Amniotic stem cell (primary cell): ENCODE measurements at regions not wholly inside any gene's neighbourhood (a gene's known extent, or its start where the extent isn't known, plus 50 kb on each side); places are given as distances from the start of the nearest gene placed in this dataset.
"Not testable (repeated sequence)": the region's sequence is repeated elsewhere in the genome, so short reads cannot be mapped to it uniquely, and the experiment has no call there.

Experiments used
- DNase-seq: peaks from one replicate; lab custom pipeline; 2025; lab: John Stamatoyannopoulos, UW

- DNase-seq, result no peak
Measured at GRCh38 chr1:30186586-30186985, 536.8 kb downstream of the MATN1 start.

DNA sequence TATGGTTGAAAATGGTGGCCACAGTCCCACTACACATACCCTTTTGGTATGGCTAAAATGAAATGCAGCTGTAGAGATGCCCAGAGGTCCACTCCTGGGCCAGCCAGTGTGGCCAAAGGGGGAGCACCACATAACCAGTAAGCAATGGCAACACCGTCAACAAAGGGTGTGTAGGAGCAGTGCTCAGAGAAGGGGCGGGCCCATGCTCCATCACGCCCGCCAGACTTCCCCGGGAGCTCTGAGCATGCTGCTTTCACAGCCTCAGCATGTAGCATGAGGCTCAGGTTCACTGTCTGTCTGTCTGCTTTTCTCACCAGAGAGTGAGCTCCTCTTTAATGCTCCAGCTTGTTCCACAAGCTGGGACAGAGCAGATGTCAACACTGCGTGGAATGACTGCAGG lies 537.6 kb downstream of the MATN1 start:
- no peak for DNase-seq

DNA sequence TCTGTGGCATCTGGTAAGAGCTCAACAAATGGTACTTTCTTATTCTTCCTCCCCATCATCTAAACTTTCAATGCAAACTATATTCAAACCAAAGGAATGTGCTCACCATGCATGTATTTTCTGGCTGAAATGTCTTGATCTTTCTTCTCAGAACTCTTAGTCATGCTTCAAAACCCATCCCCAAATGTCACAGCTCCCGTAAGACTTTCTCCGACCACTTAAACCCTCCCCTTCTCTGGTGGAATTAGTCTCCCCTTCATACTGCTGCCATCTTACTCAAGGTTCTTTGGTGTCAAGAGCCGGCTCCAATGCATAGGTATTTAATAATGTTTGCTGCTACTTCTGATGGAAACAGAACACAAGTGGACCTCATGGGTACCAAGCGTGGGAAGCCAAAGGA lies 538.1 kb downstream of the MATN1 start:
- no peak for DNase-seq

DNA sequence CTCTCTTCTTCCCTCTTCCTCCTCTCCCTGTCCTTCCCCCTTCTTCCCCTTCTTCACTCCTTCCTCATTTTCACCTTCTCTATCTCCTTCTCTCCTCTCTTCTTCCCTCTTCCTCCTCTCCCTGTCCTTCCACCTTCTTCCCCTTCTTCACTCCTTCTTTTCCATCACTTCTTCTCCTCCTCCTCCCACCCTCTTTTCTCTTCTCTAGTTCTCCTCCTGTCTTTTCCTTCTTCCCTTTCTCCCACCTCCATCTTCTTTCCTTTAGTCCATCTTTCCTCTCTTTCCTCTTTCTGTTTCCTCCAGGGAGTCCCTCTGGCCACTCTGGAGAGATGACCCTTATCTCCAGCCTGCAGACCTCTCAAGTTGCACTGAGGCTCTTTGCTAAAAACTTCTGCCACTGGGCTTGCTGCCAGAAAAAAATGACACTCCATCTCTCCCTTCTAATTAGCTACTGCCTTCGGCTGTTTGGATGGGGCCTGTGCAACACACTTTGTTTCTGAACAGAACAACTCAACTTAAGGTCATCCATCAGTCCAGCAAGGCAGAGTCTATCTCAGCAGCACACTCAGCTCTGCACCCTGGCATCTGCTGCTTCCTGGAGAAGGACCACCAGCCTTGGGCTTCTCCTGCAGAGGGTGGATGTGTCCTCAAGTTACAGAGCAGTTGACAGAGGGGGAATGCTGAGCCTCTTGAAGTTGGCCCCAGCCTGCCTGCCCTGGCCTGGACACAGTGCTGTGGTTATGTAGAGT lies 538.8 kb downstream of the MATN1 start:
- DNase-seq, result no peak

DNA sequence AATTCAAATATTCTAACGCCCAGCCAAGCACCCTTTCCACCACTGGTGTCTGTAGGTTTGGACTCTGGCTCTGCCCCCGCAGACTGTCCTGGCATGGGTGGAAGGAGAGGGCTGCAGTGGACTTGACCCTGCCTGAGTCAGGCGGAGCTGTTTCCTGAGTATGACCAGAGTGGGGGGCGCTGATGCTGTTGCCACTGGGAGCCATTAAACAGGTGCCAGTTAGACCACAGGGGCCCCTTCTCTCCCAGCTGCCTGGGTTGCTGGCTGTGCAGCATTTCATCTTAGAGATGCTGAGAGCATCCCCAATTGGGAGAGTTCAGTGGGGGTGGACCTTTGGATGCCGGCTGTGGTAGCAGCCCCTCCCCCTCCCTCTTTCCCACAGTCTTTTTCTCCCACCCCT lies 539.5 kb downstream of the MATN1 start:
- DNase-seq, result no peak

- no peak for DNase-seq
Measured at GRCh38 chr1:30183006-30183405, 540.4 kb downstream of the MATN1 start.

- DNase-seq, result no peak
Measured at GRCh38 chr1:30179942-30180543, 543.3 kb downstream of the MATN1 start.

GRCh38 chr1:30176477-30176876 lies 546.9 kb downstream of the MATN1 start:
- no peak for DNase-seq

GRCh38 chr1:30174499-30174898 lies 548.9 kb downstream of the MATN1 start:
- no peak for DNase-seq

DNA sequence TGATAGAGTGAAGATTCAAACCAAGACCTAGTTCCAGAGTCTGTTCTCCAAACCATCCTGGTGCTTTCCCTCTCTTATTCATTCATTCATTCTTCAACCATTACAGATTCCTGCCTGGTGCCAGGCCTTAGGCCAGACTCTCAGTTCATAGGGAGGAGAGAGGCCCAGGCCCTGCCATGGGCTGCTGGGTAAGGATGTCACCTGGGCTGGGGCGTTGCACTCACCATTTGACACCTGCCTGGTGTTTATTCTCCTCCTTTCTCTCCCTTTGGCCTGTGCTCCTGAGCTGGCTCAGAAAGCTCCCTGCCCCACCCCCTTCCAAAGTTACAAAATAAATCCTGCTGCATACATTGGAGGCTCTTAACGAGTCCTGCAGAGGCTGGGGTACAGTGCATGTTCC lies 549.8 kb downstream of the MATN1 start:
- DNase-seq, result no peak

- DNase-seq, result no peak
Measured at GRCh38 chr1:30172757-30173156, 550.6 kb downstream of the MATN1 start.

DNA sequence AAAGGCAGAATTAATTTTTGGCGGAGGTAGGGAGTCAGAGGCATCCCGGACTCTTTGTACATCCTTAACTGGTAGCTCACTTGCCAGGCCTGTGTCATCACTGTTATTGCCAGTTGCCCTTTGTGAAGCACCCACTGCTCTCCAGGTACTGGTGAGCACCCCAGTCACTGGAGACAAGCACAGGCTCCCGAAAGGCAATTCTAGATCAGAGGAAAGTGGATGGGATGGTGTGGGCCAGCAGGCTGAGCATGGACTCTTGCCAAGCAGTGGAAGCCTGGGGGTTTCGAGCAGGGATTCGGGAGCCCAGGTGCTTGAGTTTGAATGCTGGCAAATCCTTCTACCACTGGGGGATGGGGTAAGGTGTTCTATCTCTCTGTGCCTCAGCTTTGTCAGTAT lies 551.1 kb downstream of the MATN1 start:
- no peak for DNase-seq

GRCh38 chr1:30171537-30172298 lies 551.7 kb downstream of the MATN1 start:
- no peak for DNase-seq

DNA sequence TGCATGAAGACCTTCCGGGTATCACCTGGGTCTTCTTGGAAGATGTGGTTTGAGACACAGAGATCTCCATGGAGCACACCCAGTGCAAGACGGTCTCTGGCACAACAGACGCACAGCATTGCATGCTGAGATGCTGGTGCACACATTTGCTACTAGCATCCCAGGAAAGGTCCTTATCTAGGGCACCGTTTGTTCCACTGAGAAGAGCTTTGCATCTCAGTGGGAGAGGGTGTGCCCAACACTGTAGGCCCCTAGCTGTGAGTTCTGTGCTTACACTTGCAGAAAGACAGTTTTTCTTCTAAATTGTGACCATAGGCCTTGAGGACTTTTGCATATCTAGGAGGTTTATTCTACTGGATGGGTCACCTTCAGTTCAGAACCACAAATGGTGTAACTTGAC lies 554.1 kb downstream of the MATN1 start:
- DNase-seq, result no peak

DNA sequence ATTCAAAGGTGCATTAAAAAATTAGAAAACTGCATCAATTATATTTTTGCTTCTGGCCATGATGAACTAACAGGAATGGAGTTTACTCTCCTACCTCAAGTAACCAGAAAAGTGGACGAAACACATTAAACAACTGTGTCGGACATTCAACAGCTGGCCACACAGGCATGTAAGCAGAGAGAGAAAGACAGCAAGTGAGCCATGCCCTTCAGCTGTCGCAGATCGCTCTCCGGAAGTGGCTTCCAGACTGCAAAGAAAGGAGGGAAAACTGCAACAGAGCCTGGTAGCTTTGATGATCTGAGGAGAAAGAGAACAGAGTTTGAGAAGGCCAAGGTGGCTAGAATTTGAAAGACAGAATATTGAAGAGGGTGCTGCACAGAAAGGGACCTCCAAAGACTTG lies 557.2 kb downstream of the MATN1 start:
- DNase-seq, result no peak

GRCh38 chr1:30165116-30165515 lies 558.3 kb downstream of the MATN1 start:
- no peak for DNase-seq

DNA sequence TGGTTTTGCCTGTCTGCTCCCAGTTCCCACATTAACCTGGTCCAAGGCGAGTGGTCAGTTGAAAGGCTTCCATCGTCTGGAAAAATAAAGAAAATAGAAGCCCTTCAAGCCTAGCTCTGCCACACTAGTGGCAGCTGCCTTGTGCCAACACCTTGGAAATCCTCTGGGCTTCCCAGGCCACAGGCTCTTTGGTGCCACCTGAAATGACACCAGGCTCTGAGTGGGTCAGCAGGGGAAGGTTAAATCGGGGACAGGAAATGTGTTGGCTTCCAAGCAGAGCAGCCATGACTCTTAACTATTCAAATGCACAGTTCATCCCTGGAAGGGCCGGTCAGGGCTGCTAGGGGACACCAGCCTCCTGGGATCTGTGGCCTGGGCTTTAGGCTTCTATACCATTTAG lies 558.7 kb downstream of the MATN1 start:
- DNase-seq, result no peak

GRCh38 chr1:30162565-30162964 lies 560.8 kb downstream of the MATN1 start:
- DNase-seq, result no peak

DNA sequence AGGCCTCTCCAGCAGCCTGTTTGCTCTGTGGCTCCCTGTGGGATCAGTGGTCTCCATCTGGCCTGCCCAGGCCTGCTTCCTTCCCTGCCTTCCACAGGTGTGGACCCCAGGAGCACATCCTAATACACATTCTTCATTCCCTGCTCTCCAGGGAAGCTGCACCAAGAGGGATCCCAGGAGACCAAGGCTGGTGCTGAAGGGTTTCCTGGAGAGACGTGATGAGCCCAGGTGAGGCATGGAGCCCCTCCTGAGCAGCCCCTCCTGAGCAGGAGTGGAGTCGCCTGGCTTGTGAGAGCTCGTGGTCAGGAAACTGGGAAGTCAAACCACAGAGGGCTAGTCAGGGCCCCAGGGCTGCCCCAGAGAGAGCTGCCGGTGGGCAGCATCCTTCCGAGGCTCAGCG lies 561.4 kb downstream of the MATN1 start:
- DNase-seq, result no peak

DNA sequence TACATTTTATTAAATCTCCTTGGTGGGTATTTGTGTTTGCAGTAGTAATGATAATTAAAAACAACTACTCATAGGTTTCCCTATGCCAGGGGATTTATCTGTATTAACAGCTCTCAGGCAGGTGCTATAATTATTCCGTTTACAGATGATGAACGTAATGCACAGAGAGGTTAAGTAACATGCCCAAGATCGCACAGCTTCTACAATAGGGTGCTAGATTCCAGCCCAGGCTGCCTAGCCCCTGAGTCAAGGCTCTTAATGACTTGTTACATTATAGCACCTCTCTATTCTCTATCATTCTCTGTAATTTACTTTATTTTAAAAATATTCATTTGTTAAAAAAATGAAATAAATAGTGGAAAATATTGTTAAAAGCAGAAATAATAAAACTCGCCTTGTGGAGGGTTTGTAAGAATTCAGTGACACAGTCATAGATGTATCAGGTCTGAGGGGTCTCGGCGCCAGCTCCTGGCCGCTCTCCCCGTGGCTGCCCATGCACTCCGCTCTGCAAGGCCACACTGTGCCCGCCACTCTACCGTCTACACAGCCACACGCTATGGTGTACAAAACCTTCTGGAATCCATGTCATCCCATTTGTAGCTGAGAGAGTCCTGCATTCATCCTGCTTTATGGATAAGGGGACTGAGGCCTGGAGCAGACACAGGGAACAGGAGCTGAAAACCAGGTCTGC lies 562.2 kb downstream of the MATN1 start:
- DNase-seq, result no peak

- DNase-seq, result no peak
Measured at GRCh38 chr1:30159015-30159414, 564.4 kb downstream of the MATN1 start.

DNA sequence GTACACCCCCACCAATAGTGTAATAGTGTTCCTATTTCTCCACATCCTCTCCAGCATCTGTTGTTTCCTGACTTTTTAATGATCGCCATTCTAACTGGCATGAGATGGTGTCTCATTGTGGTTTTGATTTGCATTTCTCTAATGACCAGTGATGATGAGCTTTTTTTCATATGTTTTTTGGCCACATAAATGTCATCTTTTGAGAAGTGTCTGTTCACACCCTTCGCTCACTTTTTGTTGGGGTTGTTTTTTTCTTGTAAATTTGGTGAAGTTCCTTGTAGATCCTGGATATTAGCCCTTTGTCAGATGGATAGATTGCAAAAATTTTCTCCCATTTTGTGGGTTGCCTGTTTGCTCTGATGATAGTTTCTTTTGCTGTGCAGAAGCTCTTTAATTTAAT lies 567.7 kb downstream of the MATN1 start:
- not testable (repeated sequence) for DNase-seq

DNA sequence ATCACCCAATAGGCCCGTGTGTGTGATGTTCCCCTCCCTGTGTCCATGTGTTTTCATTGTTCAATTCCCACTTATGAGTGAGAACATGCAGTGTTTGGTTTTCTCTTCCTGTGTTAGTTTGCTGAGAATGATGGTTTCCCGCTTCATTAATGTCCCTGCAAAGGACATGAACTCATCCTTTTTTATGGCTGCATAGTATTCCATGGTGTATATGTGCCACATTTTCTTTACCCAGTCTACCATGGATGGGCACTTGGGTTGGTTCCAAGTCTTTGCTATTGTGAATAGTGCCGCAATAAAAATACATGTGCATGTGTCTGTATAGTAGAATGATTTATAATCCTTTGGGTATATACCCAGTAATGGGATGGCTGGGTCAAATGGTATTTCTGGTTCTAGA lies 568.1 kb downstream of the MATN1 start:
- DNase-seq, result not testable (repeated sequence)
